Adrenal gland (tissue), 5 donors: ENCODE measurements at regions not wholly inside any gene's neighbourhood (a gene's known extent, or its start where the extent isn't known, plus 50 kb on each side); places are given as distances from the start of the nearest gene placed in this dataset.

ENCODE experiments used
- CTCF ChIP-seq, 6 experiments: fragments of 450-650 bp in 4 of 6; fragments of 200-600 bp in 2 of 6; sonication (generic) in 1 of 6; IDR thresholded peaks; 1 replicate in 5 of 6; 2 replicates in 1 of 6; pipeline versions ENCODE4 v1.5.1 to v1.8.0; 2016 to 2021; ENCODE audit warnings: antibody characterized with exemption in 6 of 6, mild to moderate bottlenecking in 2 of 6, moderate library complexity in 1 of 6
- POLR2A ChIP-seq, 2 donors: fragments of 450-650 bp; IDR thresholded peaks; one replicate each; pipeline ENCODE4 v1.6.1; 2017; ENCODE audit warnings: antibody characterized with exemption in 2 of 2, mild to moderate bottlenecking in 2 of 2, moderate library complexity in 1 of 2
- donor health status: DM: no; HTN: no; CAD: no.

- TF ChIP-seq CTCF (IDR thresholded peaks at IDR 0.05) (no peak), POLR2A (IDR thresholded peaks at IDR 0.05) (no peak)
Observed at GRCh38 chr5:89994266-89994665, 415.3 kb downstream of the CETN3 start.
